HepG2 (cell line): ENCODE measurements at regions not wholly inside any gene's neighbourhood (a gene's known extent, or its start where the extent isn't known, plus 50 kb on each side); places are given as distances from the start of the nearest gene placed in this dataset.

Source experiments
- ATAC-seq: fragments of 200-7000 bp; cut with Tn5 transposase; 3 replicates; pipeline ENCODE4 v1.9.1; 2020; ENCODE audit warnings: mild to moderate bottlenecking, moderate library complexity
- BruUV-seq: library from RNA; stranded (reverse); fragments of 400-500 nt; replicated peaks from 2 replicates; lab custom pipeline; 2021; lab: Mats Ljungman, UMichigan
- CTCF ChIA-PET: fragments of 300-600 bp; formaldehyde crosslinking; extraction: SDS; loops from one replicate; lab custom pipeline; 2021; ENCODE audit warnings: low total read pairs, inconsistent platforms, low intra/inter-chr PET ratio; lab: Yijun Ruan, JAX
- POLR2A ChIA-PET: fragments of 350-600 bp; sonication (Branson Sonifier 250); formaldehyde crosslinking; loops from one replicate; lab custom pipeline; 2020; ENCODE audit warnings: antibody characterized with exemption, inconsistent platforms; lab: Yijun Ruan, JAX
- DNase-seq: peaks from one replicate; pipeline ENCODE4 v3.0.0-alpha.2; 2015; ENCODE audit warnings: low spot score
- FAIRE-seq: peaks from 3 replicates; lab custom pipeline; 2011; peaks lifted over from hg19 to GRCh38; lab: Jason Lieb, UNC
- H2AFZ ChIP-seq: one replicate; pipeline ENCODE4 v1.6.1; 2011; ENCODE audit warnings: low read length, inconsistent platforms
- H3K27ac ChIP-seq: fragments of 300-600 bp; 3 replicates; pipeline ENCODE4 v1.8.0; 2011; ENCODE audit warnings: mixed run types, mild to moderate bottlenecking, mixed read lengths, low read length, inconsistent platforms; ENCODE audit not compliant: insufficient read depth; ENCODE audit errors: extremely low read length
- H3K27me3 ChIP-seq, 2 experiments: fragments of 200-600 bp in 1 of 2; 2 replicates in 1 of 2; 3 replicates in 1 of 2; pipeline versions ENCODE4 v1.6.0 to v1.8.0; 2011; ENCODE audit warnings: low read length in 2 of 2, mild to moderate bottlenecking in 2 of 2, moderate library complexity in 2 of 2, inconsistent platforms in 1 of 2; ENCODE audit not compliant: insufficient read depth in 2 of 2, control insufficient read depth in 1 of 2
- H3K36me3 ChIP-seq, 2 experiments: fragments of 200-600 bp in 1 of 2; replicated peaks in 1 of 2; 2 replicates in 1 of 2; 3 replicates in 1 of 2; pipeline versions ENCODE4 v1.5.1 to v1.8.0; 2011; ENCODE audit warnings: low read length in 2 of 2, inconsistent platforms in 1 of 2; ENCODE audit not compliant: insufficient read depth in 2 of 2, control insufficient read depth in 1 of 2
- H3K4me1 ChIP-seq: 2 replicates; pipeline ENCODE4 v1.5.1; 2012; ENCODE audit warnings: low read length, inconsistent platforms; ENCODE audit not compliant: insufficient read depth
- H3K4me2 ChIP-seq: 2 replicates; pipeline ENCODE4 v1.6.0; 2011; ENCODE audit warnings: low read depth, low read length, inconsistent platforms
- H3K4me3 ChIP-seq, 3 experiments: fragments of 200-600 bp in 1 of 3; sonication (generic), shearing (Covaris generic) in 1 of 3; replicated peaks in 1 of 3; 2 replicates each; pipeline ENCODE4 v1.5.1; 2011 to 2016; ENCODE audit warnings: low read length in 3 of 3, inconsistent platforms in 2 of 3, low read depth in 2 of 3, mild to moderate bottlenecking in 2 of 3, control low read depth in 1 of 3, mixed read lengths in 1 of 3; ENCODE audit not compliant: insufficient read depth in 1 of 3
- H3K79me2 ChIP-seq: one replicate; pipeline ENCODE4 v1.6.1; 2011; ENCODE audit warnings: low read length, inconsistent platforms; ENCODE audit not compliant: insufficient read depth
- H3K9ac ChIP-seq: 2 replicates; pipeline ENCODE4 v1.6.0; 2011; ENCODE audit warnings: mild to moderate bottlenecking, low read depth, low read length, inconsistent platforms; ENCODE audit not compliant: insufficient read depth
- H3K9me3 ChIP-seq: 2 replicates; pipeline ENCODE4 v1.5.1; 2012; ENCODE audit warnings: mild to moderate bottlenecking, low read length
- H4K20me1 ChIP-seq: 2 replicates; pipeline ENCODE4 v1.6.0; 2011; ENCODE audit warnings: inconsistent platforms, mild to moderate bottlenecking, low read length, moderate library complexity; ENCODE audit not compliant: insufficient read depth
- CBFB ChIP-seq: sonication (generic); formaldehyde crosslinking; IDR thresholded peaks from 2 replicates; pipeline ENCODE4 v1.4.0; 2020; ENCODE audit warnings: missing genetic modification reagents
- CHD2 ChIP-seq: IDR thresholded peaks from 2 replicates; pipeline ENCODE4 v1.6.1; 2011; ENCODE audit warnings: low read depth, low read length, improper control_type of control experiment
- FOSL2 ChIP-seq: sonication (generic); formaldehyde crosslinking; IDR thresholded peaks from 2 replicates; pipeline ENCODE4 v1.4.0; 2020; ENCODE audit warnings: missing genetic modification reagents
- ZNF441 ChIP-seq: sonication (generic); formaldehyde crosslinking; IDR thresholded peaks from 2 replicates; pipeline ENCODE4 v1.7.0; 2021; ENCODE audit warnings: missing genetic modification reagents, borderline replicate concordance
- ZNF792 ChIP-seq: IDR thresholded peaks from 2 replicates; pipeline ENCODE4 v1.6.1; 2016
- WGBS: methylation state at CpG from one replicate; pipeline ENCODE4 v1.1.6; 2017; ENCODE audit warnings: low lambda C conversion rate; 5-methylcytosine and 5-hydroxymethylcytosine counted together
- in situ Hi-C: cut with HindIII; loops from 2 replicates; pipeline ENCODE4 v1.10.0; 2017; ENCODE audit warnings: low pct_unique_long_range_greater_than_20kb; ENCODE audit not compliant: extremely low pct_ligation_motif_present
- intact Hi-C: fragments of 100-400 bp; cut with micrococcal nuclease; formaldehyde crosslinking; loops from one replicate; pipeline ENCODE4 v1.10.0; 2022; ENCODE audit not compliant: unreplicated experiment
- TF ChIP-seq, protein P1 (sequence below): fragments of 450-650 bp; IDR thresholded peaks from 2 replicates; pipeline ENCODE4 v1.6.1; 2017
- TF ChIP-seq, protein P2 (sequence below), 2 experiments: IDR thresholded peaks; 2 replicates each; pipeline ENCODE4 v1.6.1; 2011 to 2012; ENCODE audit warnings: low read length in 2 of 2, borderline replicate concordance in 1 of 2, low read depth in 1 of 2, mild to moderate bottlenecking in 1 of 2, moderate library complexity in 1 of 2

DNA sequence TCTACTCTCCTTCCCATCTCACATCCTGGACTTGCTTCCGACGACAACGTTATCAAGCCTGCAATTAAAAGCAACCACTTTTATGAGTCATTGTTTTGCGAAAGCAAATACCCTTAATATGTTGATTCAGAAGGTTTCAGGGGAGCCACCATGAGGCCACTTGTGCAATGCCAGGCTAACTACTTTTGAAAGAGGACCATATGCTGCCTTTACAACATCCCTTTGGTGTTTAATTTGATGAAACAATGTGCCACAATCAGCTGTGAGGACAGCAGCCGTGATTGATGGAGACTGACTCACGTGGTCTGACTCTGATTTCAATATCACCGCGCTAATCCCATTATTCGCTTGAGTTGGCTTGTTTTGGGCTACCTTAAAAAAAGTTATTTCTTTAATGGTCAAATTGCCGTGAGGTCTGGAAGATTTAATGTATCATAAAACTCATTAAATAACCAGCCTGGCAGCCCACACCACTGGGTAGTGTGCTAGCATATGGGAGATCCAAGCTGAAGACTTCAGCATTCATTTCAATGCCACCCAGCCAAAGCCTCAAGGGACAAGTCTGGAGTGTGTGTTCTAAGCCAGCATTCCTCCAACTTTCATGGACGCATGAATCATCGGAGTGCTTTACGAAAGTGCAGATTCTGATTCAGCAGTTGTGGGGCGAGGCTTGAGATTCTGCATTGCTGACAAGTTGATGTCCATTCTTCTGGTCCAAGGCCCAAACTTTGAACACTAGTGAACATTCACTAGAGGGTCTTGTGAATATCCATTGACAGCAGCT, 73.3 kb upstream of the PAXBP1 start:
- Histone ChIP-seq H3K27me3 (peaks cover 0 to 27% of the 10 kb centered on the region in 2 experiments; a peak in 2 of 5 replicates), H4K20me1 (no peaks in the 10 kb centered on the region), H3K4me3 (no peak overlapping the region), H3K9me3 (no peaks in the 10 kb centered on the region), H3K9ac (no peak overlapping the region), H2AFZ (no peak overlapping the region), H3K4me1 (no peaks in the 10 kb centered on the region), H3K79me2 (no peaks in the 10 kb centered on the region), H3K4me2 (no peak overlapping the region), H3K27ac (no peak overlapping the region), H3K36me3 (no peaks in the 10 kb centered on the region)
- POLR2A ChIA-PET: no interaction called here
- ATAC-seq (no peak), FAIRE-seq (no peak), DNase-seq (no peak)
- CTCF ChIA-PET: no interaction called here
- in situ Hi-C loops (no loop called here), intact Hi-C loops (loop anchor here (10.0 kb wide), 1 partner anchor 280 kb away; no protein-coding TSS in a partner anchor)
- TF ChIP-seq ZNF792 (CRISPR knock-in tag) (no peak), FOSL2 (CRISPR knock-in tag) (peak; percentile 22; the same call in 1 of the 2 replicates), CHD2 (no peak)
- WGBS: 31% methylated on average over 14 of the region's 14 CpGs
- no TSS peak for BruUV-seq

DNA sequence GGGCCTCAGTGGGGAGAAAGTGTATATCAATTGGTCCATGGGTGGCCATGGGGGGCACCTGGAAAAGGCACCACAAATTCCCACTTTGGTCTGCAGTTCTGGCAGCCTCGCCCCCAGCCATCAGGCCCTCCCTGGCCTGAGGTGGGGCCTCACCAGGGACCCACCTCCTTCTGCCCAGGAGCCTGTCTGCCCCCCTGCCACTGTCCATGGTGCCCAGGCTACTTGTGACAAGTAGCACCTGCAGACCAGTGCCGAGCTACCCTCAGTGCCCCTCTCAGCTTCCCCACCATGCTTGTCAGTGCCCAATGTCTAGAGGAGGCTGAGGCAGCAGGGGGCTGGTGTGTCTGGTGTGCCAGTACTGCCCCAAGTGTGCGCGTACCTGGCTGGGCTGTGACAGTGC, 87.1 kb upstream of the PAXBP1 start:
- Histone ChIP-seq H3K36me3 (no peaks in the 10 kb centered on the region), H4K20me1 (no peaks in the 10 kb centered on the region), H3K27me3 (peaks cover 0 to 7% of the 10 kb centered on the region in 2 experiments; a peak in 2 of 5 replicates), H2AFZ (no peak overlapping the region), H3K4me3 (no peak overlapping the region), H3K27ac (no peak overlapping the region), H3K9ac (no peak overlapping the region), H3K79me2 (no peaks in the 10 kb centered on the region), H3K9me3 (peaks cover 7% of the 10 kb centered on the region), H3K4me1 (no peaks in the 10 kb centered on the region), H3K4me2 (no peak overlapping the region)
- TF ChIP-seq, protein P1, sequence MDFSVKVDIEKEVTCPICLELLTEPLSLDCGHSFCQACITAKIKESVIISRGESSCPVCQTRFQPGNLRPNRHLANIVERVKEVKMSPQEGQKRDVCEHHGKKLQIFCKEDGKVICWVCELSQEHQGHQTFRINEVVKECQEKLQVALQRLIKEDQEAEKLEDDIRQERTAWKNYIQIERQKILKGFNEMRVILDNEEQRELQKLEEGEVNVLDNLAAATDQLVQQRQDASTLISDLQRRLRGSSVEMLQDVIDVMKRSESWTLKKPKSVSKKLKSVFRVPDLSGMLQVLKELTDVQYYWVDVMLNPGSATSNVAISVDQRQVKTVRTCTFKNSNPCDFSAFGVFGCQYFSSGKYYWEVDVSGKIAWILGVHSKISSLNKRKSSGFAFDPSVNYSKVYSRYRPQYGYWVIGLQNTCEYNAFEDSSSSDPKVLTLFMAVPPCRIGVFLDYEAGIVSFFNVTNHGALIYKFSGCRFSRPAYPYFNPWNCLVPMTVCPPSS: no peak
- TF ChIP-seq ZNF441 (CRISPR knock-in tag) (no peak), CBFB (CRISPR knock-in tag) (no peak)
- TF ChIP-seq, protein P2, sequence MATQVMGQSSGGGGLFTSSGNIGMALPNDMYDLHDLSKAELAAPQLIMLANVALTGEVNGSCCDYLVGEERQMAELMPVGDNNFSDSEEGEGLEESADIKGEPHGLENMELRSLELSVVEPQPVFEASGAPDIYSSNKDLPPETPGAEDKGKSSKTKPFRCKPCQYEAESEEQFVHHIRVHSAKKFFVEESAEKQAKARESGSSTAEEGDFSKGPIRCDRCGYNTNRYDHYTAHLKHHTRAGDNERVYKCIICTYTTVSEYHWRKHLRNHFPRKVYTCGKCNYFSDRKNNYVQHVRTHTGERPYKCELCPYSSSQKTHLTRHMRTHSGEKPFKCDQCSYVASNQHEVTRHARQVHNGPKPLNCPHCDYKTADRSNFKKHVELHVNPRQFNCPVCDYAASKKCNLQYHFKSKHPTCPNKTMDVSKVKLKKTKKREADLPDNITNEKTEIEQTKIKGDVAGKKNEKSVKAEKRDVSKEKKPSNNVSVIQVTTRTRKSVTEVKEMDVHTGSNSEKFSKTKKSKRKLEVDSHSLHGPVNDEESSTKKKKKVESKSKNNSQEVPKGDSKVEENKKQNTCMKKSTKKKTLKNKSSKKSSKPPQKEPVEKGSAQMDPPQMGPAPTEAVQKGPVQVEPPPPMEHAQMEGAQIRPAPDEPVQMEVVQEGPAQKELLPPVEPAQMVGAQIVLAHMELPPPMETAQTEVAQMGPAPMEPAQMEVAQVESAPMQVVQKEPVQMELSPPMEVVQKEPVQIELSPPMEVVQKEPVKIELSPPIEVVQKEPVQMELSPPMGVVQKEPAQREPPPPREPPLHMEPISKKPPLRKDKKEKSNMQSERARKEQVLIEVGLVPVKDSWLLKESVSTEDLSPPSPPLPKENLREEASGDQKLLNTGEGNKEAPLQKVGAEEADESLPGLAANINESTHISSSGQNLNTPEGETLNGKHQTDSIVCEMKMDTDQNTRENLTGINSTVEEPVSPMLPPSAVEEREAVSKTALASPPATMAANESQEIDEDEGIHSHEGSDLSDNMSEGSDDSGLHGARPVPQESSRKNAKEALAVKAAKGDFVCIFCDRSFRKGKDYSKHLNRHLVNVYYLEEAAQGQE (IDR thresholded peaks at IDR 0.05; ENCODE audit: borderline replicate concordance in 1 of 2, low read depth in 1 of 2, low read length in 2 of 2): peak in 1 of 2 experiments; percentile 19; a peak in 1 of 4 replicates
- POLR2A ChIA-PET: no interaction called here
- DNase-seq: no peak
- intact Hi-C loops (no loop called here), in situ Hi-C loops (no loop called here)
- CTCF ChIA-PET: no interaction called here
- ATAC-seq: no peak
- FAIRE-seq: no peak
- WGBS: no CpG with 5 or more reads among the region's 4 CpGs
- BruUV-seq: no TSS peak
